ENCODE measurements at regions not wholly inside any gene's neighbourhood (a gene's known extent, or its start where the extent isn't known, plus 50 kb on each side); places are given as distances from the start of the nearest gene placed in this dataset.

DNA sequence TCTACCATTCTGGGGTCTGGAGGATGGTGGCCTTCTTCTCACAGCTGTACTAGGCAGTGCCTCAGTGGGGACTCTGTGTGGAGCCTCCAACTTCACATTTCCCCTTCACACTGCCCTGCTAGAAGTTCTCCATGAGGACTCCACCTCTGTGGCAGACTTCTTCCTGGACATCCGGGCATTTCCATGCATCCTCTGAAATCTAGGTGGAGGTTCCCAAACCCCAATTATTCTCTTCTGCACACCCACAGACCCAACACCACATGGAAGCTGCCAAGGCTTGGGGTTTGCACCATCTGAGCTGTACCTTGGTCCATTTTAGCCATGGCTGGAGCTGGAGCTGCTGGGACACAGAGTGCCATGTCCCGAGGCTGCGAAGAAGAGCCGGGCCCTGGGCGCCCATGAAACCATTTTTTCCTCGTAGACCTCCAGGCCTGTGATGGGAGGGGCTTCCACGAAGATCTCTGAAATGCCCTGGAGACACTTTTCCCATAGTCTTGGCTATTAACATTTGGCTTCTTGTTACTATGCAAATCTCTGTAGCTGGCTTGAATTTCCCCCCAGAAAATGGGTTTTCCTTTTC lies 170.5 kb downstream of the FOXD2 start:
- no peaks in the 10 kb centered on the region for H3K27me3 Mint-ChIP-seq (ENCODE audit: insufficient read depth, low read depth, poor library complexity)
- Histone ChIP-seq H3K4me1 (ENCODE audit: insufficient read depth) (no peaks in the 10 kb centered on the region), H3K27me3 (ENCODE audit: insufficient read depth) (no peaks in the 10 kb centered on the region), H4K20me1 (replicated peaks; ENCODE audit: insufficient read depth) (no peaks in the 10 kb centered on the region), H3K79me2 (replicated peaks; ENCODE audit: insufficient read depth) (no peaks in the 10 kb centered on the region), H3K27ac (ENCODE audit: low read depth) (no peak overlapping the region), H3K4me2 (no peak overlapping the region), H3K9me2 (ENCODE audit: insufficient read depth) (no peaks in the 10 kb centered on the region), H2AFZ (no peak overlapping the region), H3F3A (replicated peaks; ENCODE audit: low read depth) (no peaks in the 10 kb centered on the region), H3K36me3 (ENCODE audit: insufficient read depth) (no peaks in the 10 kb centered on the region), H3K4me3 (no peak overlapping the region)
- no peak overlapping the region for H3K27ac Mint-ChIP-seq
- ATAC-seq, result no peak
- peaks cover 33% of the 10 kb centered on the region for H3K9me3 Mint-ChIP-seq
- DNase-seq (ENCODE audit: low spot score), result no peak
- no peaks in the 10 kb centered on the region for H3K4me1 Mint-ChIP-seq
- peaks cover 6% of the 10 kb centered on the region; the same call in 2 of the 3 replicates for H3K36me3 Mint-ChIP-seq (ENCODE audit: low read depth)
- TF ChIP-seq ZNF462 (CRISPR knock-in tag; IDR thresholded peaks at IDR 0.05), result no peak
- TF ChIP-seq POLR2AphosphoS5 (IDR thresholded peaks at IDR 0.05; ENCODE audit: low read depth), result no peak
- TF ChIP-seq EZH2 (IDR thresholded peaks at IDR 0.05; ENCODE audit: low read depth, unreplicated experiment), result no peak
- no peak for TF ChIP-seq NANOG (IDR thresholded peaks at IDR 0.05; ENCODE audit: borderline replicate concordance)
- no peak for TF ChIP-seq JUNB (IDR thresholded peaks at IDR 0.05; ENCODE audit: unreplicated experiment)
- no peak for TF ChIP-seq EZH2phosphoT487 (IDR thresholded peaks at IDR 0.05; ENCODE audit: unreplicated experiment)
- TF ChIP-seq REST (IDR thresholded peaks at IDR 0.05; ENCODE audit: unreplicated experiment), result no peak
- no peak for TF ChIP-seq STAT1 (IDR thresholded peaks at IDR 0.05; ENCODE audit: unreplicated experiment)
- TF ChIP-seq ZNF114 (CRISPR knock-in tag; IDR thresholded peaks at IDR 0.05), result no peak
- no peak for TF ChIP-seq CREB1 (CRISPR knock-in tag; IDR thresholded peaks at IDR 0.05; ENCODE audit: low read depth)
- TF ChIP-seq, protein P1, sequence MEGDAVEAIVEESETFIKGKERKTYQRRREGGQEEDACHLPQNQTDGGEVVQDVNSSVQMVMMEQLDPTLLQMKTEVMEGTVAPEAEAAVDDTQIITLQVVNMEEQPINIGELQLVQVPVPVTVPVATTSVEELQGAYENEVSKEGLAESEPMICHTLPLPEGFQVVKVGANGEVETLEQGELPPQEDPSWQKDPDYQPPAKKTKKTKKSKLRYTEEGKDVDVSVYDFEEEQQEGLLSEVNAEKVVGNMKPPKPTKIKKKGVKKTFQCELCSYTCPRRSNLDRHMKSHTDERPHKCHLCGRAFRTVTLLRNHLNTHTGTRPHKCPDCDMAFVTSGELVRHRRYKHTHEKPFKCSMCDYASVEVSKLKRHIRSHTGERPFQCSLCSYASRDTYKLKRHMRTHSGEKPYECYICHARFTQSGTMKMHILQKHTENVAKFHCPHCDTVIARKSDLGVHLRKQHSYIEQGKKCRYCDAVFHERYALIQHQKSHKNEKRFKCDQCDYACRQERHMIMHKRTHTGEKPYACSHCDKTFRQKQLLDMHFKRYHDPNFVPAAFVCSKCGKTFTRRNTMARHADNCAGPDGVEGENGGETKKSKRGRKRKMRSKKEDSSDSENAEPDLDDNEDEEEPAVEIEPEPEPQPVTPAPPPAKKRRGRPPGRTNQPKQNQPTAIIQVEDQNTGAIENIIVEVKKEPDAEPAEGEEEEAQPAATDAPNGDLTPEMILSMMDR (conservative IDR thresholded peaks at IDR 0.05; ENCODE audit: low read depth in 2 of 2), result no peak
- TF ChIP-seq ZNF331 (CRISPR knock-in tag; IDR thresholded peaks at IDR 0.05; ENCODE audit: low read depth), result no peak
- TF ChIP-seq ETS1 (IDR thresholded peaks at IDR 0.05), result no peak
- H3K4me3 Mint-ChIP-seq, result no peak overlapping the region
